Stomach (tissue), 8 donors: ENCODE measurements at regions not wholly inside any gene's neighbourhood (a gene's known extent, or its start where the extent isn't known, plus 50 kb on each side); places are given as distances from the start of the nearest gene placed in this dataset.

Experiments
- DNase-seq, 2 donors: peaks; one replicate each; pipeline versions ENCODE4 v3.0.0 to v3.0.0-alpha.2; 2013 to 2019
- H3K27ac ChIP-seq, 5 donors: fragments of 200-600 bp in 4 of 5; sonication (generic) in 4 of 5; one replicate each; pipeline ENCODE4 v1.5.1; 2013 to 2019; ENCODE audit warnings: mild to moderate bottlenecking in 1 of 5, moderate library complexity in 1 of 5
- H3K27me3 ChIP-seq, 3 donors: fragments of 200-600 bp; sonication (generic); one replicate each; pipeline ENCODE4 v1.5.1; 2017 to 2019; ENCODE audit warnings: mixed run types in 1 of 3
- H3K36me3 ChIP-seq, 4 donors: fragments of 200-600 bp; sonication (generic); 1 replicate in 3 of 4; 2 replicates in 1 of 4; pipeline ENCODE4 v1.5.1; 2016 to 2019
- H3K4me1 ChIP-seq, 4 donors: fragments of 200-600 bp; sonication (generic); one replicate each; pipeline ENCODE4 v1.5.1; 2016 to 2019
- H3K4me3 ChIP-seq, 4 donors: fragments of 200-600 bp; sonication (generic) in 3 of 4; one replicate each; pipeline ENCODE4 v1.5.1; 2016 to 2019; ENCODE audit warnings: mild to moderate bottlenecking in 1 of 4
- H3K9me3 ChIP-seq, 4 donors: fragments of 200-600 bp; sonication (generic); one replicate each; pipeline ENCODE4 v1.5.1; 2016 to 2019
- EP300 ChIP-seq: sonication (generic); formaldehyde crosslinking; IDR thresholded peaks from one replicate; pipeline ENCODE4 v1.6.1; 2017; ENCODE audit warnings: antibody characterized with exemption
- POLR2A ChIP-seq, 4 donors: fragments of 450-650 bp; IDR thresholded peaks; one replicate each; pipeline ENCODE4 v1.6.1; 2016; ENCODE audit warnings: antibody characterized with exemption in 4 of 4, control low read depth in 2 of 4, mild to moderate bottlenecking in 1 of 4, moderate library complexity in 1 of 4
- POLR2AphosphoS5 ChIP-seq, 3 donors: sonication (generic); formaldehyde crosslinking; IDR thresholded peaks; one replicate each; pipeline ENCODE4 v1.6.1; 2016; ENCODE audit warnings: antibody characterized with exemption in 3 of 3
- WGBS, 5 donors: extraction: QIAGEN DNeasy Blood & Tissue Kit in 3 of 5; methylation state at CpG; one replicate each; pipeline versions ENCODE4 v1.1.5 to v1.1.7; 2013 to 2018; 5-methylcytosine and 5-hydroxymethylcytosine counted together
- intact Hi-C: fragments of 100-400 bp; cut with DNase I; formaldehyde crosslinking; loops from one replicate; pipeline ENCODE4 v1.15.1; 2023; ENCODE audit warnings: low total_unique reads
- TF ChIP-seq, protein P1 (sequence below), 7 experiments: fragments of 450-650 bp in 4 of 7; fragments of 200-600 bp in 3 of 7; sonication (generic) in 3 of 7; IDR thresholded peaks; one replicate each; pipeline ENCODE4 v1.5.1; 2016 to 2019; ENCODE audit warnings: antibody characterized with exemption in 7 of 7, control low read depth in 2 of 7, mild to moderate bottlenecking in 1 of 7
- donor health status: healthy with polysubstance abuse.
- donor health status: Bipolar disorder and iron deficiency.
- donor health status: healthy.

DNA sequence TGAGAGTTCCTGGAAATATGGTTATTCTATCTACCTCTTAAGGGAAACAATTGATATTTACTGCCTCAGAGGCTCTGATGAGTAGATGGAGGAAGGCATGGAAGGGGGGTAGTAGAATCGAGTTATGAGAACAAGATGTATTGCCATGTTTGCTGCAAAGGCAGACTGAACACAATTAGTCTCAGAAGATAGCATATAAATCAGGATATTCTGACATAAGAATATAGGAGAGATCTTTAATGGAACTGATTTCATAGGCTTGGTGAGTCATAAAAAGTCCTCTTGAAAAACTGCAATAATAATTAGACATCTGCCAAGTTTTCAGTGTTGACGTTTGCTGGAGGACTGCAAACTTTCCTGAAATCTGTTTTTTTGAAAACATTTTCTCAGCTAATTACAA, 636.1 kb downstream of the TMTC2 start:
- WGBS, 5 donors = 56 to 75% (median 70%) methylated on average over 2 of the region's 2 CpGs
- H3K4me1 ChIP-seq = no peaks in the 10 kb centered on the region
- no peak for TF ChIP-seq EP300
- no peak for TF ChIP-seq POLR2AphosphoS5 (IDR thresholded peaks at IDR 0.05)
- TF ChIP-seq, protein P1, sequence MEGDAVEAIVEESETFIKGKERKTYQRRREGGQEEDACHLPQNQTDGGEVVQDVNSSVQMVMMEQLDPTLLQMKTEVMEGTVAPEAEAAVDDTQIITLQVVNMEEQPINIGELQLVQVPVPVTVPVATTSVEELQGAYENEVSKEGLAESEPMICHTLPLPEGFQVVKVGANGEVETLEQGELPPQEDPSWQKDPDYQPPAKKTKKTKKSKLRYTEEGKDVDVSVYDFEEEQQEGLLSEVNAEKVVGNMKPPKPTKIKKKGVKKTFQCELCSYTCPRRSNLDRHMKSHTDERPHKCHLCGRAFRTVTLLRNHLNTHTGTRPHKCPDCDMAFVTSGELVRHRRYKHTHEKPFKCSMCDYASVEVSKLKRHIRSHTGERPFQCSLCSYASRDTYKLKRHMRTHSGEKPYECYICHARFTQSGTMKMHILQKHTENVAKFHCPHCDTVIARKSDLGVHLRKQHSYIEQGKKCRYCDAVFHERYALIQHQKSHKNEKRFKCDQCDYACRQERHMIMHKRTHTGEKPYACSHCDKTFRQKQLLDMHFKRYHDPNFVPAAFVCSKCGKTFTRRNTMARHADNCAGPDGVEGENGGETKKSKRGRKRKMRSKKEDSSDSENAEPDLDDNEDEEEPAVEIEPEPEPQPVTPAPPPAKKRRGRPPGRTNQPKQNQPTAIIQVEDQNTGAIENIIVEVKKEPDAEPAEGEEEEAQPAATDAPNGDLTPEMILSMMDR (IDR thresholded peaks at IDR 0.05) = no peak
- TF ChIP-seq POLR2A (IDR thresholded peaks at IDR 0.05) = no peak

DNA sequence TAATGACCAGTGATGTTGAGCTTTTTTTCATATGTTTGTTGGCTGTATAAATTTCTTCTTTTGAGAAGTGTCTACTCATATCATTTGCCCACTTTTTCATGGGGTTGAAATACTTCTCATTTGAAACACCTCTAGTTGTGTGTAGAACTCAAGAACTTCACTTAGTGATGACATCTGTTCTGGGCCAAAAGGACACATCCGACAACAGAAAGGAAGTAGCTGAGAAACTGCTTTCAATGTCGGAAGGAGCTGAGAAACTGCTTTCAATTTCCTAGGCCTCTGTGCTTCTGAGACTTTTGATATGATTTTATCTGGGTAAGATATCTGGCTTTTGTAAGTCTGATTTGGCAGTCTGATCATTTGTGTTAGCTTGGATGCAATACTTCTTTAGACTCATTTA, 635.3 kb downstream of the TMTC2 start:
- H3K4me1 ChIP-seq = no peaks in the 10 kb centered on the region
- no peak for TF ChIP-seq POLR2AphosphoS5 (IDR thresholded peaks at IDR 0.05)
- TF ChIP-seq, protein P1 (IDR thresholded peaks at IDR 0.05) = no peak
- TF ChIP-seq EP300 = no peak
- no peak for TF ChIP-seq POLR2A (IDR thresholded peaks at IDR 0.05)
- WGBS, 5 donors = 63 to 93% (median 80%) methylated on average over 2 of the region's 2 CpGs

More for the DNA sequence above, 636.1 kb downstream of the TMTC2 start:
- intact Hi-C loops = no loop called here
- H3K9me3 ChIP-seq = no peaks in the 10 kb centered on the region
- H3K36me3 ChIP-seq = no peaks in the 10 kb centered on the region
- no peak overlapping the region for H3K27ac ChIP-seq
- H3K27me3 ChIP-seq = no peaks in the 10 kb centered on the region
- H3K4me3 ChIP-seq = no peak overlapping the region
- DNase-seq = no peak

DNA sequence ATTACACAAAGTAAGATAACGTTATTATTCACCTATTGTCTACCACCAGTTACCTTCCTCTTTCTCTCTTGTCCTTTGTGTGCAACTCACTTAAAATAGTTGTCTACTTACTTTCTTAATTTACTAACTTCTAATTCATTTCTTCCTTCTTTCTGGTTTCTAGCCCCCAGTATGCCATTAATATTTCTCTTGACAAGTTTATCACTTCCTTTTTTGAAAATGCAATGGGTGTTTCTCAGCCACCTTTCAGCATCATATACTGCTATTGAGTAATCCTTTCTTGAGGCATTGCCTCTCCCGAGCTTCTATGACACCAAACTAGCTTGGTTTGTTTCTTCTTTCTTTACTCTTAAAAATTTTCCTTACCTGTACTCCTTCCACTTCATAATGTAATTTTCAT, 633.6 kb downstream of the TMTC2 start:
- no peaks in the 10 kb centered on the region for H3K36me3 ChIP-seq
- no peak overlapping the region for H3K27ac ChIP-seq
- intact Hi-C loops = no loop called here
- no peak for DNase-seq
- H3K4me1 ChIP-seq = no peaks in the 10 kb centered on the region
- TF ChIP-seq EP300 (no peak), POLR2AphosphoS5 (IDR thresholded peaks at IDR 0.05) (no peak), POLR2A (IDR thresholded peaks at IDR 0.05) (no peak)
- TF ChIP-seq, protein P1 (IDR thresholded peaks at IDR 0.05) = no peak
- no peaks in the 10 kb centered on the region for H3K27me3 ChIP-seq
- WGBS, 5 donors = 43 to 61% (median 47%) methylated on average over 2 of the region's 2 CpGs
- H3K4me3 ChIP-seq = no peak overlapping the region
- H3K9me3 ChIP-seq = no peaks in the 10 kb centered on the region

More for the DNA sequence above, 635.3 kb downstream of the TMTC2 start:
- intact Hi-C loops = no loop called here
- Histone ChIP-seq H3K27me3 (no peaks in the 10 kb centered on the region), H3K36me3 (no peaks in the 10 kb centered on the region), H3K4me3 (no peak overlapping the region), H3K27ac (no peak overlapping the region), H3K9me3 (no peaks in the 10 kb centered on the region)
- no peak for DNase-seq

DNA sequence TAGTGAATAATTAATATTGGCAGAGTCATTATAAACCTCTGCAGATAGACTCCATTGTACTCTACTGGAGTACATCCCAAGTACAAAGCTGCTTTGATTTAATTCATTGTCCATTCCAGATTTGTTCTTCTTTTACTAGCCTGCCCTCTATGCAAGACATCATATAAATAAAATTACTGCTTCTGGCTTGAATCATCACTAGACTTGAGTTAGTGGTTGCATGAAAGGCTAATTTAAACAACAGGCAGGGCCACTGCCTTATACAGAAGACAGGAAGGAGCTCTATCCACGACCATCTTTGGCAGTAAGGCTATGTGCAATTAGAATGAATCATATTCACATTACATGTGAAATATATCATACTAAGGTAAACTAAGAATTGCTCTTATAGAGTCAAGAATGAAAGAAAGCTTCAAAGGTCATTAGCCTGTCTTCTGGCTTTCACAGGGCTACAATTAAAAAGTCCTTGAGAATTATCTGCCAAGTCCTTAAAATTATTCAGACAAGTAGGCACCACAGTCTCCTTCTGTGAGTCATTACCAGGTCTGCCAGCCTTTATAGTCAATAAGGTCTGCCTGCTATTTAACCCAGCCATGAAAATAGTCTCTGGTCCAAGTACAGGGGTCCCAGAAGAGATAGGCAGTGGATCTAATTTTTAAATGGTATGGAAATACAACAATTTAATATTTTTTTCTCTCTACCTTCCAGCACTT, 631.8 kb downstream of the TMTC2 start:
- Histone ChIP-seq H3K9me3 (no peaks in the 10 kb centered on the region), H3K27me3 (no peaks in the 10 kb centered on the region), H3K36me3 (no peaks in the 10 kb centered on the region), H3K4me3 (no peak overlapping the region), H3K4me1 (no peaks in the 10 kb centered on the region), H3K27ac (peak overlapping the region in 1 of 5 donors; percentile 22)
- intact Hi-C loops = no loop called here
- TF ChIP-seq EP300 = no peak
- TF ChIP-seq POLR2AphosphoS5 (IDR thresholded peaks at IDR 0.05) = peak in 1 of 3 donors; percentile 43
- TF ChIP-seq, protein P1 (IDR thresholded peaks at IDR 0.05) = no peak
- no peak for TF ChIP-seq POLR2A (IDR thresholded peaks at IDR 0.05)
- peak in 1 of 2 donors; percentile 67 for DNase-seq
- WGBS, 5 donors = 11 to 44% (median 22%) methylated on average over 1 of the region's 1 CpG
